ENCODE measurements at regions not wholly inside any gene's neighbourhood (a gene's known extent, or its start where the extent isn't known, plus 50 kb on each side); places are given as distances from the start of the nearest gene placed in this dataset.

DNA sequence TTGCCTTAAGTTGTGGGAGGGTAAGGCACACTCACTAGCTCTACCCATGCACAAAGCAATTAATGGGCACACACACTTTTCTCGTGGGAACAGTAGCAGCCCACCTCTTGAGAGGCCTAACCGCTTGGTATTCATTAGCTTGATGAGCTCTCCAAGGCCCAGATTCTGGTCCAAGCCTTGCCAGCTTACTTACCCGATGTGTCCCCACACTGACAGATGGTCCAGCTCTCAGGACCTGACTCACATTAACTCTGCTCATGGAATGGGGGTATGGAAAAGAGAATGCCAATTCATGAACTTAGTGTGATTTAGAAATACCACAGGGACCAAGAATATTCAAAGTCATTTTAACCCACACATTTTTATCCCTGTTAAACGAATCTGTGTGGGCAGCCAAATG is 106.8 kb upstream of the CACHD1 start:
- H3K4me3 ChIP-seq (replicated peaks in 1 of 2; ENCODE audit: low read depth in 1 of 2, low read length in 2 of 2), result no peak overlapping the region
- no peak overlapping the region for H3K27ac ChIP-seq (ENCODE audit: low read depth, low read length)
- H3K4me2 ChIP-seq (ENCODE audit: low read length), result no peak overlapping the region
- no peak overlapping the region for H3K9ac ChIP-seq (ENCODE audit: low read length)
- H3K4me1 ChIP-seq (ENCODE audit: control insufficient read depth in 1 of 2, insufficient read depth in 2 of 2, low read length in 2 of 2), result no peaks in the 10 kb centered on the region
- RAD21 ChIA-PET (ENCODE audit: low non-redundant PET in 1 of 2, low total read pairs in 2 of 2, uncharacterized antibody in 2 of 2, unreplicated experiment in 2 of 2), result no interaction called here
- no peaks in the 10 kb centered on the region for H3K9me3 ChIP-seq (ENCODE audit: control insufficient read depth in 1 of 2, insufficient read depth in 1 of 2, low read depth in 1 of 2, low read length in 2 of 2)
- no peak for TF ChIP-seq CEBPB (IDR thresholded peaks at IDR 0.05; ENCODE audit: low read depth)
- TF ChIP-seq SIN3A (IDR thresholded peaks at IDR 0.05; ENCODE audit: low read depth), result no peak
- no peak for TF ChIP-seq RAD21 (IDR thresholded peaks at IDR 0.05; ENCODE audit: low read depth)
- TF ChIP-seq POLR2A (IDR thresholded peaks at IDR 0.05; ENCODE audit: borderline replicate concordance, extremely low read depth, insufficient read depth, insufficient read length), result no peak
- no peak for TF ChIP-seq SP1 (IDR thresholded peaks at IDR 0.05; ENCODE audit: low read depth)
- TF ChIP-seq, protein P1, sequence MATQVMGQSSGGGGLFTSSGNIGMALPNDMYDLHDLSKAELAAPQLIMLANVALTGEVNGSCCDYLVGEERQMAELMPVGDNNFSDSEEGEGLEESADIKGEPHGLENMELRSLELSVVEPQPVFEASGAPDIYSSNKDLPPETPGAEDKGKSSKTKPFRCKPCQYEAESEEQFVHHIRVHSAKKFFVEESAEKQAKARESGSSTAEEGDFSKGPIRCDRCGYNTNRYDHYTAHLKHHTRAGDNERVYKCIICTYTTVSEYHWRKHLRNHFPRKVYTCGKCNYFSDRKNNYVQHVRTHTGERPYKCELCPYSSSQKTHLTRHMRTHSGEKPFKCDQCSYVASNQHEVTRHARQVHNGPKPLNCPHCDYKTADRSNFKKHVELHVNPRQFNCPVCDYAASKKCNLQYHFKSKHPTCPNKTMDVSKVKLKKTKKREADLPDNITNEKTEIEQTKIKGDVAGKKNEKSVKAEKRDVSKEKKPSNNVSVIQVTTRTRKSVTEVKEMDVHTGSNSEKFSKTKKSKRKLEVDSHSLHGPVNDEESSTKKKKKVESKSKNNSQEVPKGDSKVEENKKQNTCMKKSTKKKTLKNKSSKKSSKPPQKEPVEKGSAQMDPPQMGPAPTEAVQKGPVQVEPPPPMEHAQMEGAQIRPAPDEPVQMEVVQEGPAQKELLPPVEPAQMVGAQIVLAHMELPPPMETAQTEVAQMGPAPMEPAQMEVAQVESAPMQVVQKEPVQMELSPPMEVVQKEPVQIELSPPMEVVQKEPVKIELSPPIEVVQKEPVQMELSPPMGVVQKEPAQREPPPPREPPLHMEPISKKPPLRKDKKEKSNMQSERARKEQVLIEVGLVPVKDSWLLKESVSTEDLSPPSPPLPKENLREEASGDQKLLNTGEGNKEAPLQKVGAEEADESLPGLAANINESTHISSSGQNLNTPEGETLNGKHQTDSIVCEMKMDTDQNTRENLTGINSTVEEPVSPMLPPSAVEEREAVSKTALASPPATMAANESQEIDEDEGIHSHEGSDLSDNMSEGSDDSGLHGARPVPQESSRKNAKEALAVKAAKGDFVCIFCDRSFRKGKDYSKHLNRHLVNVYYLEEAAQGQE (IDR thresholded peaks at IDR 0.05; ENCODE audit: low read depth), result no peak
- no peak for TF ChIP-seq SRF (IDR thresholded peaks at IDR 0.05; ENCODE audit: low read depth)
- CTCF ChIA-PET, result no interaction called here
- no peaks in the 10 kb centered on the region for H3K9me2 ChIP-seq (ENCODE audit: insufficient read depth)
- no peaks in the 10 kb centered on the region for H3K79me2 ChIP-seq (ENCODE audit: insufficient read depth, low read length)
- H4K20me1 ChIP-seq (ENCODE audit: insufficient read depth), result no peaks in the 10 kb centered on the region
- BruUV-seq (replicated peaks), result no TSS peak
- no peaks in the 10 kb centered on the region for H3K36me3 ChIP-seq (ENCODE audit: control insufficient read depth in 1 of 2, insufficient read depth in 2 of 2, low read length in 2 of 2)
- ATAC-seq (no peak), DNase-seq (ENCODE audit: low read depth, low spot score) (no peak)
- no peak overlapping the region for H2AFZ ChIP-seq (ENCODE audit: low read depth, low read length, poor library complexity, severe bottlenecking)
- intact Hi-C loops (cut with micrococcal nuclease), result no loop called here
- H3K27me3 ChIP-seq (ENCODE audit: insufficient read depth, low read length), result no peaks in the 10 kb centered on the region
- POLR2A ChIA-PET, result no interaction called here

DNA sequence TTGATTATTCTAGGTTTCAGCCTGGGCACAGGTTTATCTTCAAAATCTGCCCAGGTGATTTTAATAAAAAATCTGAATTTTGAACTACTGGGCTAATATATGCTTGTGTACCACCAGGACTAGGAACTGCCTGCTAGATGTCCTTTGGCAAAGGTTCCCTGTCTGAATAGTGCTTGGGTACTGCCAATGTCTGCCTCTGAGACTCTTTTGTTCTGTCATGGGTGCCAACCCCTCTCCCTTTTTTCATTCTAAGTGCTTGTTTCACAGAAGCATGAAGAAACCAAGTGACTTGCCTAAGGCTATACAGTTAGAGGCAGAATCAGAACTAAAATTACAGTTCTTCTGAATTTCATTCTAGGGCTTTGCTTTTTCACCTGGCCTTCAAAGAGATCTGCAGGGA is 106.3 kb upstream of the CACHD1 start:
- no peaks in the 10 kb centered on the region for H3K9me3 ChIP-seq (ENCODE audit: control insufficient read depth in 1 of 2, insufficient read depth in 1 of 2, low read depth in 1 of 2, low read length in 2 of 2)
- RAD21 ChIA-PET (ENCODE audit: low non-redundant PET in 1 of 2, low total read pairs in 2 of 2, uncharacterized antibody in 2 of 2, unreplicated experiment in 2 of 2), result no interaction called here
- H4K20me1 ChIP-seq (ENCODE audit: insufficient read depth), result no peaks in the 10 kb centered on the region
- no peak for ATAC-seq
- POLR2A ChIA-PET, result no interaction called here
- H3K4me2 ChIP-seq (ENCODE audit: low read length), result no peak overlapping the region
- no peaks in the 10 kb centered on the region for H3K79me2 ChIP-seq (ENCODE audit: insufficient read depth, low read length)
- no peak overlapping the region for H3K27ac ChIP-seq (ENCODE audit: low read depth, low read length)
- no peak for DNase-seq (ENCODE audit: low read depth, low spot score)
- no peaks in the 10 kb centered on the region for H3K9me2 ChIP-seq (ENCODE audit: insufficient read depth)
- no peak overlapping the region for H3K4me3 ChIP-seq (replicated peaks in 1 of 2; ENCODE audit: low read depth in 1 of 2, low read length in 2 of 2)
- no peak overlapping the region for H2AFZ ChIP-seq (ENCODE audit: low read depth, low read length, poor library complexity, severe bottlenecking)
- intact Hi-C loops (cut with micrococcal nuclease), result no loop called here
- CTCF ChIA-PET, result interaction anchor here (0.6 kb wide), 1 partner anchor 461 kb away, joined by 3 read pairs; no protein-coding TSS in a partner anchor
- H3K36me3 ChIP-seq (ENCODE audit: control insufficient read depth in 1 of 2, insufficient read depth in 2 of 2, low read length in 2 of 2), result no peaks in the 10 kb centered on the region
- H3K9ac ChIP-seq (ENCODE audit: low read length), result no peak overlapping the region
- no peaks in the 10 kb centered on the region for H3K27me3 ChIP-seq (ENCODE audit: insufficient read depth, low read length)
- BruUV-seq (replicated peaks), result no TSS peak
- H3K4me1 ChIP-seq (ENCODE audit: control insufficient read depth in 1 of 2, insufficient read depth in 2 of 2, low read length in 2 of 2), result no peaks in the 10 kb centered on the region
- TF ChIP-seq RAD21 (IDR thresholded peaks at IDR 0.05; ENCODE audit: low read depth) (no peak), POLR2AphosphoS5 (IDR thresholded peaks at IDR 0.05; ENCODE audit: low read depth, low read length) (no peak), CBX3 (IDR thresholded peaks at IDR 0.05; ENCODE audit: low read depth) (no peak), ZNF274 (IDR thresholded peaks at IDR 0.05; ENCODE audit: low read depth, low read length) (no peak), CEBPB (IDR thresholded peaks at IDR 0.05; ENCODE audit: low read depth) (no peak), ELF1 (IDR thresholded peaks at IDR 0.05; ENCODE audit: borderline replicate concordance, low read depth) (no peak), FOSL1 (IDR thresholded peaks at IDR 0.05; ENCODE audit: low read depth) (no peak), TCF7L2 (IDR thresholded peaks at IDR 0.05; ENCODE audit: borderline replicate concordance, extremely low read depth, insufficient read depth, insufficient read length) (no peak), EZH2 (IDR thresholded peaks at IDR 0.05) (no peak), EGR1 (IDR thresholded peaks at IDR 0.05; ENCODE audit: low read depth) (no peak), YY1 (IDR thresholded peaks at IDR 0.05; ENCODE audit: extremely low read depth, insufficient replicate concordance, low read depth, low read length) (no peak)
- TF ChIP-seq, protein P2, sequence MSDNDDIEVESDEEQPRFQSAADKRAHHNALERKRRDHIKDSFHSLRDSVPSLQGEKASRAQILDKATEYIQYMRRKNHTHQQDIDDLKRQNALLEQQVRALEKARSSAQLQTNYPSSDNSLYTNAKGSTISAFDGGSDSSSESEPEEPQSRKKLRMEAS (IDR thresholded peaks at IDR 0.05), result no peak
- TF ChIP-seq, protein P3, sequence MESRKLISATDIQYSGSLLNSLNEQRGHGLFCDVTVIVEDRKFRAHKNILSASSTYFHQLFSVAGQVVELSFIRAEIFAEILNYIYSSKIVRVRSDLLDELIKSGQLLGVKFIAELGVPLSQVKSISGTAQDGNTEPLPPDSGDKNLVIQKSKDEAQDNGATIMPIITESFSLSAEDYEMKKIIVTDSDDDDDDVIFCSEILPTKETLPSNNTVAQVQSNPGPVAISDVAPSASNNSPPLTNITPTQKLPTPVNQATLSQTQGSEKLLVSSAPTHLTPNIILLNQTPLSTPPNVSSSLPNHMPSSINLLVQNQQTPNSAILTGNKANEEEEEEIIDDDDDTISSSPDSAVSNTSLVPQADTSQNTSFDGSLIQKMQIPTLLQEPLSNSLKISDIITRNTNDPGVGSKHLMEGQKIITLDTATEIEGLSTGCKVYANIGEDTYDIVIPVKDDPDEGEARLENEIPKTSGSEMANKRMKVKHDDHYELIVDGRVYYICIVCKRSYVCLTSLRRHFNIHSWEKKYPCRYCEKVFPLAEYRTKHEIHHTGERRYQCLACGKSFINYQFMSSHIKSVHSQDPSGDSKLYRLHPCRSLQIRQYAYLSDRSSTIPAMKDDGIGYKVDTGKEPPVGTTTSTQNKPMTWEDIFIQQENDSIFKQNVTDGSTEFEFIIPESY (IDR thresholded peaks at IDR 0.05; ENCODE audit: extremely low read depth, insufficient replicate concordance, low read length), result no peak
